Lower leg skin (tissue), 3 donors: ENCODE measurements at regions not wholly inside any gene's neighbourhood (a gene's known extent, or its start where the extent isn't known, plus 50 kb on each side); places are given as distances from the start of the nearest gene placed in this dataset.

Experiments used
- POLR2A ChIP-seq, 2 donors: fragments of 450-650 bp; IDR thresholded peaks; one replicate each; pipeline ENCODE4 v1.6.1; 2016 to 2017; ENCODE audit warnings: antibody characterized with exemption in 2 of 2, mild to moderate bottlenecking in 1 of 2, moderate library complexity in 1 of 2
- TF ChIP-seq, protein P1 (sequence below), 3 donors: fragments of 450-650 bp; IDR thresholded peaks; one replicate each; pipeline ENCODE4 v1.5.1; 2016; ENCODE audit warnings: antibody characterized with exemption in 3 of 3, mild to moderate bottlenecking in 3 of 3, moderate library complexity in 2 of 3

DNA sequence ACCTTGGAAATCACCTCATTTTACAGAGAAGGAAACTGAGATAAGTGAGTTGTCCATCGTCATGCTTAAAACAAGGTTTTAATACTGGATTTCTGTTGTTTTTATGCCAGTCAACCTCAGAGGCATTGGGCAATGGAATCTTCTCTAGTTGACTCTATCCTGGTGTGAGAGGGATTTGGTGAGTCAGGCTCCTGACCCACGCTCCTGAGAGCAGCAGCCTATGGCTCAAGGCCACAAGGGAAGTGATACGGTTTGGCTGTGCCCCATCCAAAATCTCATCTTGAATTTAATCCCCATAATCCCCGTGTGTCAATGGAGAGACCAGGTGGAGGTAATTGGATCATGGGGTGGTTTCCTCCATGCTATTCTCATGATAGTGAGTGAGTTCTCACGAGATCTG, 90.1 kb downstream of the TLR5 start:
- TF ChIP-seq, protein P1, sequence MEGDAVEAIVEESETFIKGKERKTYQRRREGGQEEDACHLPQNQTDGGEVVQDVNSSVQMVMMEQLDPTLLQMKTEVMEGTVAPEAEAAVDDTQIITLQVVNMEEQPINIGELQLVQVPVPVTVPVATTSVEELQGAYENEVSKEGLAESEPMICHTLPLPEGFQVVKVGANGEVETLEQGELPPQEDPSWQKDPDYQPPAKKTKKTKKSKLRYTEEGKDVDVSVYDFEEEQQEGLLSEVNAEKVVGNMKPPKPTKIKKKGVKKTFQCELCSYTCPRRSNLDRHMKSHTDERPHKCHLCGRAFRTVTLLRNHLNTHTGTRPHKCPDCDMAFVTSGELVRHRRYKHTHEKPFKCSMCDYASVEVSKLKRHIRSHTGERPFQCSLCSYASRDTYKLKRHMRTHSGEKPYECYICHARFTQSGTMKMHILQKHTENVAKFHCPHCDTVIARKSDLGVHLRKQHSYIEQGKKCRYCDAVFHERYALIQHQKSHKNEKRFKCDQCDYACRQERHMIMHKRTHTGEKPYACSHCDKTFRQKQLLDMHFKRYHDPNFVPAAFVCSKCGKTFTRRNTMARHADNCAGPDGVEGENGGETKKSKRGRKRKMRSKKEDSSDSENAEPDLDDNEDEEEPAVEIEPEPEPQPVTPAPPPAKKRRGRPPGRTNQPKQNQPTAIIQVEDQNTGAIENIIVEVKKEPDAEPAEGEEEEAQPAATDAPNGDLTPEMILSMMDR (IDR thresholded peaks at IDR 0.05), result no peak
- TF ChIP-seq POLR2A (IDR thresholded peaks at IDR 0.05), result no peak
